Body of pancreas (tissue), 4 donors: ENCODE measurements at regions not wholly inside any gene's neighbourhood (a gene's known extent, or its start where the extent isn't known, plus 50 kb on each side); places are given as distances from the start of the nearest gene placed in this dataset.

Experiments
- CTCF ChIP-seq, 7 experiments: fragments of 450-650 bp in 4 of 7; fragments of 200-600 bp in 3 of 7; sonication (generic) in 3 of 7; IDR thresholded peaks; one replicate each; pipeline ENCODE4 v1.5.1; 2016 to 2019; ENCODE audit warnings: antibody characterized with exemption in 7 of 7
- POLR2A ChIP-seq, 3 donors: fragments of 450-650 bp; IDR thresholded peaks; one replicate each; pipeline ENCODE4 v1.6.1; 2016; ENCODE audit warnings: antibody characterized with exemption in 3 of 3, mild to moderate bottlenecking in 2 of 3

GRCh38 chr20:52748285-52748932, 223.7 kb upstream of the TSHZ2 start:
- no peak for TF ChIP-seq CTCF (IDR thresholded peaks at IDR 0.05)
- TF ChIP-seq POLR2A (IDR thresholded peaks at IDR 0.05): no peak
